ENCODE measurements at regions not wholly inside any gene's neighbourhood (a gene's known extent, or its start where the extent isn't known, plus 50 kb on each side); places are given as distances from the start of the nearest gene placed in this dataset.
"Not testable (repeated sequence)": the region's sequence is repeated elsewhere in the genome, so short reads cannot be mapped to it uniquely, and the experiment has no call there.

DNA sequence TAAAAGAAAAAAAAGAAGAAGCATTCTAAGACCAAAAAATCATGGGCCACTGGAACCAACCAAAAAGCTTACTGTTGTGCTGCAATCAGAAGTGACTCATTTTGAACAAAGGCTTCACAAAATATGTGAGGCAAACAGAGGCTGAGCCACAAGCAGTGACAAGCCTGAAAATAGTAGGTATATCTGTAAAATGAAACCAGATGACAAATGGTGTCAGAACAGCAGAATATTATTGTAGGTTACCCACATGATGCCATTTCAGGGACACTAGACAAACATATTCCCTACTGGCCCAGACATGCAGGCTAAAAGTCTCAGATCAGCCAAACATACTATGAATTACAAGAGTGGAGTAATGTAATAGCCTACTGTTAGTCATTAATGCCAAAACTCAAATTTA lies 1301.8 kb upstream of the DIAPH2 start:
- Histone ChIP-seq H3K79me2 (ENCODE audit: control insufficient read depth, insufficient read depth, low read length, unreplicated experiment) (no peaks in the 10 kb centered on the region), H3K27me3 (ENCODE audit: insufficient read depth, low read length) (no peaks in the 10 kb centered on the region), H3K4me1 (ENCODE audit: control insufficient read depth, insufficient read depth, low read length, unreplicated experiment) (no peaks in the 10 kb centered on the region), H2AFZ (ENCODE audit: low read length, unreplicated experiment) (no peak overlapping the region), H3K4me3 (ENCODE audit: low read depth, low read length) (no peak overlapping the region), H3K27ac (ENCODE audit: low read depth, low read length) (no peak overlapping the region), H3K36me3 (ENCODE audit: insufficient read depth, low read length) (no peaks in the 10 kb centered on the region)

DNA sequence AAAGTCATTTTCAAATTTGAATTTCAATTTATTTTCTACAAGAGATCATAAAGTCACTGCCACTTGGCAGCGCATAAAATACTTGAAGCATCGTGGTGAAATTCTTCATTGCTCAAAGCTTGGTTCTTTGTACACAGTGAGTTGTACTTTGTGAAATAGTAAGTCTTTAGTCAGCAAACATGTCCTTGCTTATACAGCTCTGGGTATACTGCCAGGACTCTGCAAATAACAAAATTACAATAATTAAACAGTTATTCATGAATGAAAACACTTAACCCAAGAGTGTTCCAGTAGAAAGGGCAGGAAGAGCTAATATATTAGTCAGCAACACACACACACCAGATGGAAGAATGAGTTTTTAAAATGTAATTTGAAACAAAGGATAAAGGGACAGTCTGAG lies 1300.9 kb upstream of the DIAPH2 start:
- Histone ChIP-seq H3K36me3 (ENCODE audit: insufficient read depth, low read length) (no peaks in the 10 kb centered on the region), H3K4me1 (ENCODE audit: control insufficient read depth, insufficient read depth, low read length, unreplicated experiment) (no peaks in the 10 kb centered on the region), H3K27me3 (ENCODE audit: insufficient read depth, low read length) (no peaks in the 10 kb centered on the region), H2AFZ (ENCODE audit: low read length, unreplicated experiment) (no peak overlapping the region), H3K79me2 (ENCODE audit: control insufficient read depth, insufficient read depth, low read length, unreplicated experiment) (no peaks in the 10 kb centered on the region), H3K4me3 (ENCODE audit: low read depth, low read length) (no peak overlapping the region), H3K27ac (ENCODE audit: low read depth, low read length) (no peak overlapping the region)

DNA sequence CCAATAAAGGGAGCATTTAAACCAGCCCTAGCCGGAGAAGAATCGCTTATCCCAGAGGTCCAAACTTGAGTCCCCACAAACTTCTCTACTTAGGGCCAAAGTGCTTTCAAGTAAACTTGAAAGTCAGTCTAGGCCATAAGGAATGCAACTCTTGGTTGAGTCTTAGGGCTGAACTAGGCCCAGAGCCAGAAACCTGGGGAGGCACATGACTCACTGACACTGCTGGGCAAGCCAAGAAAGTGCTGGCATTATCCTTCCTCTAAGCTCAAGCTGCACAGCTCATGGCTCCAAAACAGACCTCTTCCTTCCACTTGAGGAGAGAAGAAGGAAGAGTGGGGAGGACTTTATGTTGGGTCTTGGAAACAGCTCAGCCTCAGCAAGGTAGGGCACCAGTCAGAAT lies 1257.3 kb upstream of the DIAPH2 start:
- no peaks in the 10 kb centered on the region for H3K4me1 ChIP-seq (ENCODE audit: control insufficient read depth, insufficient read depth, low read length, unreplicated experiment)
- H3K79me2 ChIP-seq (ENCODE audit: control insufficient read depth, insufficient read depth, low read length, unreplicated experiment): no peaks in the 10 kb centered on the region
- H3K27me3 ChIP-seq (ENCODE audit: insufficient read depth, low read length): no peaks in the 10 kb centered on the region
- H3K36me3 ChIP-seq (ENCODE audit: insufficient read depth, low read length): no peaks in the 10 kb centered on the region
- H2AFZ ChIP-seq (ENCODE audit: low read length, unreplicated experiment): no peak overlapping the region
- no peak overlapping the region for H3K27ac ChIP-seq (ENCODE audit: low read depth, low read length)
- no peak overlapping the region for H3K4me3 ChIP-seq (ENCODE audit: low read depth, low read length)

DNA sequence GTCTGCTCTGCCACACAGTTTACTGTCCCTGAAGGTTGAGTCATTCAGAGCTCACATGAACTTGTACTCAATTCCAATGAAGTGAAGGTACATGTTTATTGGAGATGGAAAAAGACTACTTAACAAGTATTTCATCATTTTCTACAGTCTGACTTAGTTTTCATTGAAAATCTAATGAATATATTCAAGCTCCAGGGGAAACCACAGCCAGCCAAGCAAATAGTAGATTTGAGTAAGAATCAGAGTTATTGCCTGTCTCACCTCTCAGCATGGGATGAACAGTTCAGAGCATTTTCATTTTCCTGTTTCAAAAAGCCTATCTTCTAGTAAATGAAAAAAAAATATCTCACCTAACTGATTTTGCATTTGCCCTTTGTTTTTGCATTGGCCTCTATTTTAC lies 1249.4 kb upstream of the DIAPH2 start:
- no peak overlapping the region for H2AFZ ChIP-seq (ENCODE audit: low read length, unreplicated experiment)
- H3K79me2 ChIP-seq (ENCODE audit: control insufficient read depth, insufficient read depth, low read length, unreplicated experiment): no peaks in the 10 kb centered on the region
- no peaks in the 10 kb centered on the region for H3K27me3 ChIP-seq (ENCODE audit: insufficient read depth, low read length)
- H3K27ac ChIP-seq (ENCODE audit: low read depth, low read length): no peak overlapping the region
- no peaks in the 10 kb centered on the region for H3K36me3 ChIP-seq (ENCODE audit: insufficient read depth, low read length)
- H3K4me3 ChIP-seq (ENCODE audit: low read depth, low read length): no peak overlapping the region
- no peaks in the 10 kb centered on the region for H3K4me1 ChIP-seq (ENCODE audit: control insufficient read depth, insufficient read depth, low read length, unreplicated experiment)

DNA sequence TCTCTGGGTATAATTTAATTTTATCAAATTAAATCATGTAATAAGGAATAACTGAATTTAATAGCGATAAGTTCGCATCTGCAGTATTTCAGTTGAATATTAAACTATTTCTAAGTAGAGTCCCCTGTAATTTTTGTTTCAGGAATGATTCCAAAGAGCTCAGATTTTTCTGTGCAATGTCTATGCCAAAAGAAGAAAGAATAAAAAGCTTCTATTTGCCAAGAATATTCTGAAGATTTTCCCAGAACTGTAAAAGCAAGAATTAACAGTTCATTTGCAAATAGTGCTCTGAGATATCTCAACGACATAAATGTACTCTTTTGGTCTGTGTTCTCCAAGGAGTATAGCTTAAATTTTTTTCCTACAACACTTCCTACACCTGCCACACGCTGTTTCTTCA lies 1242.8 kb upstream of the DIAPH2 start:
- no peaks in the 10 kb centered on the region for H3K27me3 ChIP-seq (ENCODE audit: insufficient read depth, low read length)
- no peak overlapping the region for H2AFZ ChIP-seq (ENCODE audit: low read length, unreplicated experiment)
- no peaks in the 10 kb centered on the region for H3K79me2 ChIP-seq (ENCODE audit: control insufficient read depth, insufficient read depth, low read length, unreplicated experiment)
- H3K36me3 ChIP-seq (ENCODE audit: insufficient read depth, low read length): no peaks in the 10 kb centered on the region
- no peak overlapping the region for H3K27ac ChIP-seq (ENCODE audit: low read depth, low read length)
- no peak overlapping the region for H3K4me3 ChIP-seq (ENCODE audit: low read depth, low read length)
- H3K4me1 ChIP-seq (ENCODE audit: control insufficient read depth, insufficient read depth, low read length, unreplicated experiment): no peaks in the 10 kb centered on the region

DNA sequence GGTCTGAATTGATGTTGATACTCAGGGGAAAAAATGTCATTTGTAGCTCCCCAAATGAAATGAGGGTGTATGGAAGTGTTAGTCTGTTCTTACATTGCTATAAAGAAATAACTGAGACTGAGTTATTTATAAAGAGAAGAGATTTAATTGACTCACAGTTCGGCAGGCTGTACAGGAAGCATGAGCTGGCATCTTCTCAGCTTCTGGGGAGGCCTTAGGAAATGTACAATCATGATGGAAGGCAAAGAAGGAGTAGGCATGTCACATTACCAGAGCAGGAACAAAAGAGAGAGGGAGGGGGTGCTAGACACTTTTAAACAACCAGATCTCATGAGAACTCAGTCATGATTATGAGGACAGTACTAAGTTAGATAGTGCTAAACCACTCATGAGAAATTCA lies 1199.9 kb upstream of the DIAPH2 start:
- no peaks in the 10 kb centered on the region for H3K36me3 ChIP-seq (ENCODE audit: insufficient read depth, low read length)
- H2AFZ ChIP-seq (ENCODE audit: low read length, unreplicated experiment): no peak overlapping the region
- H3K27me3 ChIP-seq (ENCODE audit: insufficient read depth, low read length): no peaks in the 10 kb centered on the region
- no peaks in the 10 kb centered on the region for H3K79me2 ChIP-seq (ENCODE audit: control insufficient read depth, insufficient read depth, low read length, unreplicated experiment)
- H3K4me1 ChIP-seq (ENCODE audit: control insufficient read depth, insufficient read depth, low read length, unreplicated experiment): no peaks in the 10 kb centered on the region
- H3K4me3 ChIP-seq (ENCODE audit: low read depth, low read length): no peak overlapping the region
- H3K27ac ChIP-seq (ENCODE audit: low read depth, low read length): no peak overlapping the region

DNA sequence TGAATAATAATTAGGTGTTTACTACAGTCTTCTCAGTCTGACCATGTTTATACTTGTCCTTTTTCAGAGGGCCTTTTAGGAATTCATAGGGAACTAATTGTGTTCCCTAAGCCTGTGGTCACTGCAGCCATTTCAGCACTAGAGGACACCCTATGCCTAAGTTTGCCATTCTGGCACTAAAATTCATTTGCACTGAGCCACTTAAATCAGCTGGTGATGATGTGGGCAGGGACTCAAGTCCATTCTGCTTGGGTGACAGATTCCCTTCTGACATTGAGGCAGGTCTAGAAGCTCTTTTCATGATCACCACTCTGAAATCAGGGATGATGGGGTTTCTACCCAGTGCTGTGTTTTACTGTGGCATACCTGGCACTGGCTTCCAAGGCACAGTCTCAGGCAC lies 1178.9 kb upstream of the DIAPH2 start:
- H2AFZ ChIP-seq (ENCODE audit: low read length, unreplicated experiment): no peak overlapping the region
- H3K4me3 ChIP-seq (ENCODE audit: low read depth, low read length): no peak overlapping the region
- no peaks in the 10 kb centered on the region for H3K79me2 ChIP-seq (ENCODE audit: control insufficient read depth, insufficient read depth, low read length, unreplicated experiment)
- H3K27me3 ChIP-seq (ENCODE audit: insufficient read depth, low read length): no peaks in the 10 kb centered on the region
- no peaks in the 10 kb centered on the region for H3K4me1 ChIP-seq (ENCODE audit: control insufficient read depth, insufficient read depth, low read length, unreplicated experiment)
- no peaks in the 10 kb centered on the region for H3K36me3 ChIP-seq (ENCODE audit: insufficient read depth, low read length)
- H3K27ac ChIP-seq (ENCODE audit: low read depth, low read length): no peak overlapping the region

DNA sequence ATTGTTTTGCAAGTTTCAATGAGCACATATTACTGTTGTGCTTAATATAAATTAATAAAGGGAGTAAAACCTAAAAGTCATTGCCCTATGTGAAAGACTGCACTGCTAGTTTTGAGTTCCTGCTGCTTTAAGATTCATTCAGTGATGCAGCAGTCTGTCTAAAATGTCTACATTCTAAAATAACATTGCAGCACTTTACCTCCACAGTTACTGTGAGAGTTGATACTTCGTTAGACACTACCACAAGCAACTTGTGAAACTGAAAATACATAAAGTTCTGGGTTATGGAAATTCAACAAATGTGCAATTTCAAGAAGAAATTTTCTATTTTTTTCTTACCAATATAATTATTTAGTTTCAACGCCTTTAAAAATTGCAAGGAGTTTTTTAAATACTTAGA lies 1175.2 kb upstream of the DIAPH2 start:
- H3K79me2 ChIP-seq (ENCODE audit: control insufficient read depth, insufficient read depth, low read length, unreplicated experiment): no peaks in the 10 kb centered on the region
- H3K36me3 ChIP-seq (ENCODE audit: insufficient read depth, low read length): no peaks in the 10 kb centered on the region
- no peak overlapping the region for H2AFZ ChIP-seq (ENCODE audit: low read length, unreplicated experiment)
- H3K4me3 ChIP-seq (ENCODE audit: low read depth, low read length): no peak overlapping the region
- no peaks in the 10 kb centered on the region for H3K27me3 ChIP-seq (ENCODE audit: insufficient read depth, low read length)
- H3K4me1 ChIP-seq (ENCODE audit: control insufficient read depth, insufficient read depth, low read length, unreplicated experiment): no peaks in the 10 kb centered on the region
- H3K27ac ChIP-seq (ENCODE audit: low read depth, low read length): no peak overlapping the region

DNA sequence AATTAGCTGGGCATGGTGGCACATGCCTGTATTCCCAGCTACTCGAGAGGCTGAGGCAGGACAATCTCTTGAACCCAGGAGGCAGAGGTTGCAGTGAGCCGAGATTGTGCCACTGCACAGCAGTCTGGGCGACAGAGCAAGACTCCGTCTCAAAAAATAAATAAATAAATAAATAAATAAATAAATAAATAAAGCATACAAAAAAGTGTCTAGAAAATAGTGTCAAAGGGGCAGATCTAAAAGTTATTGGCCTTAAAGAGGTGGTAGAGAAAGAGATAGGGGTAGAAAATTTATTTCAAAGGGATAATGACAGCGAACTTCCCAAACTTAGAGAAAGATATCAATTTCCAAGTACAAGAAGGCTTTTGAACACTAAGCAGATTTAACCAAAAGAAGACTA lies 1160.6 kb upstream of the DIAPH2 start:
- H3K27ac ChIP-seq (ENCODE audit: low read depth, low read length); H2AFZ ChIP-seq (ENCODE audit: low read length, unreplicated experiment); H3K27me3 ChIP-seq (ENCODE audit: insufficient read depth, low read length); H3K79me2 ChIP-seq (ENCODE audit: control insufficient read depth, insufficient read depth, low read length, unreplicated experiment); H3K4me3 ChIP-seq (ENCODE audit: low read depth, low read length); H3K36me3 ChIP-seq (ENCODE audit: insufficient read depth, low read length); H3K4me1 ChIP-seq (ENCODE audit: control insufficient read depth, insufficient read depth, low read length, unreplicated experiment): not testable (repeated sequence)

DNA sequence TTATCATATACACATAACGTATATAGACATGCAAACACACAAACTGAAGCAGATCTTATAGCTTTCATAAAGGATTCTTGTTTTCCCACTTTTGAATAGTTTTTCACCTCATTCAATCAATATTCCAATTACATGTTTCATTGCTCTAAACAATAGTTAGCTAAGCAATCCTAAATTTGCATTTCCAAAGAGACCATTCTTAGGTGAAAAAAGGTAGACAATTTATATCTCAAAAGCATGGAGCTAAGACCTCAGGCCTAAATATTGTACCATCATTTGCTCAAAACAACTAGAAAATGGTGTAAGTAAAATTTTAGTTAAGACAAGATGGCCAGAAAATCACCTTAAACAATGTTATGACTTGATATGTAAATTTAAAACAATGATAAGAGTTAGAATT lies 1148.5 kb upstream of the DIAPH2 start:
- no peak overlapping the region for H3K4me3 ChIP-seq (ENCODE audit: low read depth, low read length)
- no peaks in the 10 kb centered on the region for H3K79me2 ChIP-seq (ENCODE audit: control insufficient read depth, insufficient read depth, low read length, unreplicated experiment)
- no peaks in the 10 kb centered on the region for H3K27me3 ChIP-seq (ENCODE audit: insufficient read depth, low read length)
- no peak overlapping the region for H2AFZ ChIP-seq (ENCODE audit: low read length, unreplicated experiment)
- no peaks in the 10 kb centered on the region for H3K4me1 ChIP-seq (ENCODE audit: control insufficient read depth, insufficient read depth, low read length, unreplicated experiment)
- no peaks in the 10 kb centered on the region for H3K36me3 ChIP-seq (ENCODE audit: insufficient read depth, low read length)
- H3K27ac ChIP-seq (ENCODE audit: low read depth, low read length): no peak overlapping the region

DNA sequence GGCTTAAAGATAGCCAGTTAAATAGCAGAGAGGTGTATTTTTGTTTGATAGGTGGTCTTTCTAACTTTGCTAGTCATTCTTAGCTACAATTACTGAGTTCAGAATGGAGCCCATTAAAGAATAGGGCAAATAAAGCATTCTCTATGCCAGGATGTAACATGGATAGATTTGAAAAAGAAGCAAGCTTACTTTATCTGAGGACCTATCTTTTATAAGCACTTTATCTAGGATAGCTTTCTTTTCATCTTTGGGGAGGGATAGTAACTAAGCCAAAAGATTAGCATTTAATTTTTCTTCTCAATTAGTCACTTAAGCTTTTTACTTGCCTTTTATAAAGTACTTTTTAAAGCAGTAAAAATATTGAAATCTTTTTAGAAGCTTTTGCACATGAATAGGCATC lies 1148.0 kb upstream of the DIAPH2 start:
- Histone ChIP-seq H3K27ac (ENCODE audit: low read depth, low read length) (no peak overlapping the region), H3K4me1 (ENCODE audit: control insufficient read depth, insufficient read depth, low read length, unreplicated experiment) (no peaks in the 10 kb centered on the region)

DNA sequence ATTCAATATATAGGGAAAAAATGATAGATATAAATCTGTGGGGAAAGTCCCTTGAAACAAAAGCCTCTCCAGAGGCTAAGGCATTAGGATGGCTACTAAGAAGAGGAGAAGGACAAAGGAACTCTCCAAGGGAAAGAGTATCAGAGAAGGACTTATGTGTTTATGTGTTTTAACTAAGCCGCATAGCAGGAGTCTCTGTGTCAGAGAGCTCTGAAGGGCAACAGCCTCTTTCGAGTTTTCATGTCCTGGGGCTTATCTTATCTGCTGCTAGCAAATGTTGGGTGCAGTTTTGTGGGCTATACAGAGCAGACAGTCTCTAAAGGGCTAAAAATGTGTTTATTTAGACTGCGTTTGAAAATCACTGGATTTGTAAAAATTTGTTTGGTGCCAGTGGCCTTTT lies 1145.6 kb upstream of the DIAPH2 start:
- Histone ChIP-seq H3K79me2 (ENCODE audit: control insufficient read depth, insufficient read depth, low read length, unreplicated experiment) (no peaks in the 10 kb centered on the region), H3K27ac (ENCODE audit: low read depth, low read length) (no peak overlapping the region), H3K36me3 (ENCODE audit: insufficient read depth, low read length) (no peaks in the 10 kb centered on the region), H3K4me3 (ENCODE audit: low read depth, low read length) (no peak overlapping the region), H2AFZ (ENCODE audit: low read length, unreplicated experiment) (no peak overlapping the region), H3K4me1 (ENCODE audit: control insufficient read depth, insufficient read depth, low read length, unreplicated experiment) (no peaks in the 10 kb centered on the region), H3K27me3 (ENCODE audit: insufficient read depth, low read length) (no peaks in the 10 kb centered on the region)

More for the DNA sequence above, 1148.0 kb upstream of the DIAPH2 start:
- Histone ChIP-seq H3K27me3 (ENCODE audit: insufficient read depth, low read length) (no peaks in the 10 kb centered on the region), H3K36me3 (ENCODE audit: insufficient read depth, low read length) (no peaks in the 10 kb centered on the region), H2AFZ (ENCODE audit: low read length, unreplicated experiment) (no peak overlapping the region), H3K4me3 (ENCODE audit: low read depth, low read length) (no peak overlapping the region), H3K79me2 (ENCODE audit: control insufficient read depth, insufficient read depth, low read length, unreplicated experiment) (no peaks in the 10 kb centered on the region)

Data from ACC112 (cell line).